Esophagus squamous epithelium (tissue), 5 donors: ENCODE measurements at regions not wholly inside any gene's neighbourhood (a gene's known extent, or its start where the extent isn't known, plus 50 kb on each side); places are given as distances from the start of the nearest gene placed in this dataset.

Source experiments
- DNase-seq: peaks from one replicate; lab custom pipeline; 2025; lab: John Stamatoyannopoulos, UW
- H3K27ac ChIP-seq, 4 donors: fragments of 200-600 bp; sonication (generic); one replicate each; pipeline ENCODE4 v1.5.1; 2016 to 2019; ENCODE audit warnings: mild to moderate bottlenecking in 1 of 4
- H3K27me3 ChIP-seq, 4 donors: fragments of 200-600 bp; sonication (generic); 1 replicate in 3 of 4; 2 replicates in 1 of 4; pipeline versions ENCODE4 v1.5.1 to v1.6.0; 2017 to 2021; ENCODE audit warnings: antibody characterized with exemption in 1 of 4
- H3K36me3 ChIP-seq, 3 donors: fragments of 200-600 bp; sonication (generic); one replicate each; pipeline ENCODE4 v1.5.1; 2016 to 2019
- H3K4me1 ChIP-seq, 3 donors: fragments of 200-600 bp; sonication (generic); one replicate each; pipeline ENCODE4 v1.5.1; 2017 to 2019
- H3K4me3 ChIP-seq, 4 donors: fragments of 200-600 bp; sonication (generic); 1 replicate in 3 of 4; 2 replicates in 1 of 4; pipeline ENCODE4 v1.5.1; 2016 to 2019; ENCODE audit warnings: mild to moderate bottlenecking in 2 of 4, moderate library complexity in 1 of 4
- H3K9me3 ChIP-seq, 3 donors: fragments of 200-600 bp; sonication (generic); one replicate each; pipeline ENCODE4 v1.5.1; 2016 to 2019
- CTCF ChIP-seq, 6 experiments: fragments of 450-650 bp in 4 of 6; fragments of 200-600 bp in 2 of 6; sonication (generic) in 2 of 6; IDR thresholded peaks; one replicate each; pipeline ENCODE4 v1.5.1; 2016 to 2019; ENCODE audit warnings: antibody characterized with exemption in 6 of 6, mild to moderate bottlenecking in 4 of 6, moderate library complexity in 4 of 6
- POLR2A ChIP-seq, 4 donors: fragments of 450-650 bp; IDR thresholded peaks; one replicate each; pipeline ENCODE4 v1.6.1; 2017; ENCODE audit warnings: antibody characterized with exemption in 4 of 4, mild to moderate bottlenecking in 4 of 4, moderate library complexity in 3 of 4
- WGBS, 2 donors: methylation state at CpG; one replicate each; pipeline ENCODE4 v1.1.5; 2018; 5-methylcytosine and 5-hydroxymethylcytosine counted together
- intact Hi-C: fragments of 100-400 bp; cut with DNase I; formaldehyde crosslinking; loops from one replicate; pipeline ENCODE4 v1.15.0; 2022
- donor health status: DM: yes; HTN: yes; CAD: no.

- H3K27me3 ChIP-seq, result peaks cover 0 to 12% (median 0%) of the 10 kb centered on the region in 4 donors
- WGBS, 2 donors, result 93 to 95% methylated on average over 5 of the region's 5 CpGs
- H3K9me3 ChIP-seq, result no peaks in the 10 kb centered on the region
- no peak overlapping the region for H3K27ac ChIP-seq
- intact Hi-C loops, result no loop called here
- H3K36me3 ChIP-seq, result no peaks in the 10 kb centered on the region
- TF ChIP-seq POLR2A (IDR thresholded peaks at IDR 0.05), result no peak
- no peak for TF ChIP-seq CTCF (IDR thresholded peaks at IDR 0.05)
- DNase-seq, result no peak
- H3K4me3 ChIP-seq, result no peak overlapping the region
- H3K4me1 ChIP-seq, result no peaks in the 10 kb centered on the region
Measured at GRCh38 chr1:14080653-14081052, 380.7 kb downstream of the PRDM2 start.

GRCh38 chr1:14082331-14082730 is 382.3 kb downstream of the PRDM2 start:
- DNase-seq, result no peak
- 66 to 79% methylated on average over 4 to 5 of the region's 5 CpGs for WGBS, 2 donors
- Histone ChIP-seq H3K36me3 (no peaks in the 10 kb centered on the region), H3K9me3 (no peaks in the 10 kb centered on the region), H3K27me3 (peaks cover 0 to 5% (median 0%) of the 10 kb centered on the region in 4 donors), H3K4me3 (no peak overlapping the region), H3K27ac (no peak overlapping the region), H3K4me1 (no peaks in the 10 kb centered on the region)
- TF ChIP-seq CTCF (IDR thresholded peaks at IDR 0.05), result no peak
- no peak for TF ChIP-seq POLR2A (IDR thresholded peaks at IDR 0.05)
- intact Hi-C loops, result no loop called here

- DNase-seq, result no peak
- Histone ChIP-seq H3K4me1 (no peaks in the 10 kb centered on the region), H3K27ac (no peak overlapping the region), H3K36me3 (no peaks in the 10 kb centered on the region), H3K4me3 (no peak overlapping the region), H3K9me3 (no peaks in the 10 kb centered on the region), H3K27me3 (peaks cover 0 to 4% (median 0%) of the 10 kb centered on the region in 4 donors)
- intact Hi-C loops, result no loop called here
- TF ChIP-seq CTCF (IDR thresholded peaks at IDR 0.05), result no peak
- no peak for TF ChIP-seq POLR2A (IDR thresholded peaks at IDR 0.05)
Measured at GRCh38 chr1:14083277-14083676, 383.3 kb downstream of the PRDM2 start.

GRCh38 chr1:14083706-14084105 is 383.7 kb downstream of the PRDM2 start:
- no peaks in the 10 kb centered on the region for H3K4me1 ChIP-seq
- TF ChIP-seq POLR2A (IDR thresholded peaks at IDR 0.05) (no peak), CTCF (IDR thresholded peaks at IDR 0.05) (no peak)
- H3K36me3 ChIP-seq, result no peaks in the 10 kb centered on the region
- peaks cover 0 to 4% (median 0%) of the 10 kb centered on the region in 4 donors for H3K27me3 ChIP-seq
- intact Hi-C loops, result no loop called here
- H3K4me3 ChIP-seq, result no peak overlapping the region
- 18 to 22% methylated on average over 1 of the region's 1 CpG for WGBS, 2 donors
- H3K9me3 ChIP-seq, result no peaks in the 10 kb centered on the region
- no peak overlapping the region for H3K27ac ChIP-seq
- no peak for DNase-seq

GRCh38 chr1:14090062-14090461 is 390.1 kb downstream of the PRDM2 start:
- WGBS, 2 donors, result 88 to 93% methylated on average over 1 of the region's 1 CpG
- no peak overlapping the region for H3K27ac ChIP-seq
- H3K4me1 ChIP-seq, result no peaks in the 10 kb centered on the region
- intact Hi-C loops, result no loop called here
- no peaks in the 10 kb centered on the region for H3K36me3 ChIP-seq
- TF ChIP-seq POLR2A (IDR thresholded peaks at IDR 0.05) (no peak), CTCF (IDR thresholded peaks at IDR 0.05) (no peak)
- H3K27me3 ChIP-seq, result peaks cover 0 to 5% (median 0%) of the 10 kb centered on the region in 4 donors
- no peak for DNase-seq
- no peak overlapping the region for H3K4me3 ChIP-seq
- H3K9me3 ChIP-seq, result peaks cover 0 to 9% (median 9%) of the 10 kb centered on the region in 3 donors
